Urinary bladder (tissue), 3 donors: ENCODE measurements at regions not wholly inside any gene's neighbourhood (a gene's known extent, or its start where the extent isn't known, plus 50 kb on each side); places are given as distances from the start of the nearest gene placed in this dataset.
"Not testable (repeated sequence)": the region's sequence is repeated elsewhere in the genome, so short reads cannot be mapped to it uniquely, and the experiment has no call there.

Experiments used
- DNase-seq: peaks from one replicate; pipeline ENCODE4 v3.0.0-alpha.2; 2015; ENCODE audit errors: extremely low spot score
- H3K27ac ChIP-seq: one replicate; pipeline ENCODE4 v1.5.1; 2013; ENCODE audit warnings: low read depth, mild to moderate bottlenecking, moderate library complexity
- H3K36me3 ChIP-seq: one replicate; pipeline ENCODE4 v1.6.1; 2013; ENCODE audit warnings: mild to moderate bottlenecking, moderate library complexity; ENCODE audit not compliant: insufficient read depth
- H3K4me1 ChIP-seq: one replicate; pipeline ENCODE4 v1.6.1; 2013; ENCODE audit warnings: mild to moderate bottlenecking, moderate library complexity; ENCODE audit not compliant: insufficient read depth
- H3K4me3 ChIP-seq: one replicate; pipeline ENCODE4 v1.5.1; 2013; ENCODE audit warnings: low read depth, low read length
- WGBS: extraction: QIAGEN DNeasy Blood & Tissue Kit; methylation state at CpG from one replicate; pipeline ENCODE4 v1.1.7; 2013; 5-methylcytosine and 5-hydroxymethylcytosine counted together
- donor health status: healthy with polysubstance abuse.
- donor health status: healthy.

GRCh38 chr2:16973586-16974286 is 308.1 kb upstream of the CYRIA start:
- WGBS: 87% methylated on average over 2 of the region's 2 CpGs
- Histone ChIP-seq H3K4me3 (no peak overlapping the region), H3K4me1 (no peaks in the 10 kb centered on the region), H3K36me3 (no peaks in the 10 kb centered on the region), H3K27ac (no peak overlapping the region)
- no peak for DNase-seq

GRCh38 chr2:16972276-16972675 is 306.6 kb upstream of the CYRIA start:
- Histone ChIP-seq H3K36me3 (no peaks in the 10 kb centered on the region), H3K4me3 (no peak overlapping the region), H3K27ac (no peak overlapping the region), H3K4me1 (no peaks in the 10 kb centered on the region)
- WGBS: 81% methylated on average over 1 of the region's 1 CpG
- no peak for DNase-seq

GRCh38 chr2:16971722-16972234 is 306.1 kb upstream of the CYRIA start:
- WGBS: 65% methylated on average over 4 of the region's 4 CpGs
- no peak overlapping the region for H3K27ac ChIP-seq
- H3K4me1 ChIP-seq: no peaks in the 10 kb centered on the region
- DNase-seq: no peak
- no peaks in the 10 kb centered on the region for H3K36me3 ChIP-seq
- H3K4me3 ChIP-seq: no peak overlapping the region

GRCh38 chr2:16970948-16971347 is 305.3 kb upstream of the CYRIA start:
- H3K36me3 ChIP-seq, H3K4me3 ChIP-seq, DNase-seq, H3K4me1 ChIP-seq, H3K27ac ChIP-seq: not testable (repeated sequence)
- 92% methylated on average over 3 of the region's 3 CpGs for WGBS

GRCh38 chr2:16962505-16962904 is 296.9 kb upstream of the CYRIA start:
- WGBS: 60% methylated on average over 1 of the region's 1 CpG
- no peaks in the 10 kb centered on the region for H3K4me1 ChIP-seq
- no peaks in the 10 kb centered on the region for H3K36me3 ChIP-seq
- no peak overlapping the region for H3K27ac ChIP-seq
- no peak overlapping the region for H3K4me3 ChIP-seq
- no peak for DNase-seq

GRCh38 chr2:16960579-16960978 is 294.9 kb upstream of the CYRIA start:
- H3K4me3 ChIP-seq: no peak overlapping the region
- WGBS: 82% methylated on average over 3 of the region's 3 CpGs

GRCh38 chr2:16958266-16958665 is 292.6 kb upstream of the CYRIA start:
- Histone ChIP-seq H3K27ac (no peak overlapping the region), H3K36me3 (no peaks in the 10 kb centered on the region), H3K4me3 (no peak overlapping the region), H3K4me1 (no peaks in the 10 kb centered on the region)
- WGBS: 78% methylated on average over 4 of the region's 4 CpGs
- DNase-seq: no peak

More at GRCh38 chr2:16960579-16960978, 294.9 kb upstream of the CYRIA start:
- no peak for DNase-seq
- Histone ChIP-seq H3K36me3 (no peaks in the 10 kb centered on the region), H3K27ac (no peak overlapping the region), H3K4me1 (no peaks in the 10 kb centered on the region)

- Histone ChIP-seq H3K36me3 (no peaks in the 10 kb centered on the region), H3K4me1 (no peaks in the 10 kb centered on the region), H3K4me3 (no peak overlapping the region), H3K27ac (no peak overlapping the region)
- no peak for DNase-seq
- 84% methylated on average over 1 of the region's 1 CpG for WGBS
Measured at GRCh38 chr2:16952805-16953204, 287.2 kb upstream of the CYRIA start.

GRCh38 chr2:16952368-16952767 is 286.7 kb upstream of the CYRIA start:
- no peak for DNase-seq
- H3K27ac ChIP-seq: no peak overlapping the region
- no peaks in the 10 kb centered on the region for H3K4me1 ChIP-seq
- H3K36me3 ChIP-seq: no peaks in the 10 kb centered on the region
- H3K4me3 ChIP-seq: no peak overlapping the region

- DNase-seq: no peak
- no peak overlapping the region for H3K4me3 ChIP-seq
- no peaks in the 10 kb centered on the region for H3K36me3 ChIP-seq
- no peaks in the 10 kb centered on the region for H3K4me1 ChIP-seq
- WGBS: 66% methylated on average over 2 of the region's 2 CpGs
- H3K27ac ChIP-seq: no peak overlapping the region
Measured at GRCh38 chr2:16950436-16950835, 284.8 kb upstream of the CYRIA start.

- no peaks in the 10 kb centered on the region for H3K4me1 ChIP-seq
- no peaks in the 10 kb centered on the region for H3K36me3 ChIP-seq
- DNase-seq: no peak
- no peak overlapping the region for H3K4me3 ChIP-seq
- H3K27ac ChIP-seq: no peak overlapping the region
Measured at GRCh38 chr2:16948710-16949109, 283.1 kb upstream of the CYRIA start.

GRCh38 chr2:16948053-16948452 is 282.4 kb upstream of the CYRIA start:
- Histone ChIP-seq H3K36me3 (no peaks in the 10 kb centered on the region), H3K4me3 (no peak overlapping the region), H3K27ac (no peak overlapping the region), H3K4me1 (no peaks in the 10 kb centered on the region)
- 55% methylated on average over 5 of the region's 5 CpGs for WGBS
- DNase-seq: no peak

- no peak for DNase-seq
Measured at GRCh38 chr2:16943279-16943958, 277.8 kb upstream of the CYRIA start.

GRCh38 chr2:16940214-16940613 is 274.6 kb upstream of the CYRIA start:
- no peak overlapping the region for H3K4me3 ChIP-seq
- WGBS: 85% methylated on average over 1 of the region's 1 CpG

More at GRCh38 chr2:16943279-16943958, 277.8 kb upstream of the CYRIA start:
- no peak overlapping the region for H3K27ac ChIP-seq
- H3K4me1 ChIP-seq: no peaks in the 10 kb centered on the region
- H3K36me3 ChIP-seq: no peaks in the 10 kb centered on the region
- 77% methylated on average over 4 of the region's 4 CpGs for WGBS
- H3K4me3 ChIP-seq: no peak overlapping the region

More at GRCh38 chr2:16940214-16940613, 274.6 kb upstream of the CYRIA start:
- H3K36me3 ChIP-seq: no peaks in the 10 kb centered on the region
- no peak overlapping the region for H3K27ac ChIP-seq
- no peak for DNase-seq
- H3K4me1 ChIP-seq: no peaks in the 10 kb centered on the region
